A673 (cell line): ENCODE measurements at regions not wholly inside any gene's neighbourhood (a gene's known extent, or its start where the extent isn't known, plus 50 kb on each side); places are given as distances from the start of the nearest gene placed in this dataset.

ENCODE experiments used
- BruUV-seq: library from RNA; stranded (reverse); fragments of 400-500 nt; replicated peaks from 2 replicates; lab custom pipeline; 2021; lab: Mats Ljungman, UMichigan
- CTCF ChIA-PET: fragments of 300-600 bp; sonication (Branson Sonifier 250); formaldehyde crosslinking; loops from one replicate; lab custom pipeline; 2022; ENCODE audit warnings: antibody characterized with exemption; lab: Charles Lee
- POLR2A ChIA-PET: fragments of 300-600 bp; sonication (Branson Sonifier 250); formaldehyde crosslinking; loops from one replicate; lab custom pipeline; 2022; ENCODE audit warnings: antibody characterized with exemption; ENCODE audit not compliant: low non-redundant PET; lab: Charles Lee
- DNase-seq: peaks from one replicate; pipeline ENCODE4 v3.0.0-alpha.2; 2015; ENCODE audit warnings: low spot score
- H3K27ac ChIP-seq: fragments of 200-600 bp; sonication (generic); 2 replicates; pipeline ENCODE4 v1.5.1; 2016; ENCODE audit warnings: mixed run types, low read depth, mild to moderate bottlenecking, mixed read lengths, antibody characterized with exemption, low read length; ENCODE audit not compliant: poor library complexity, severe bottlenecking
- H3K27me3 ChIP-seq: fragments of 200-600 bp; sonication (generic); replicated peaks from 2 replicates; pipeline ENCODE4 v1.6.1; 2017; ENCODE audit warnings: mixed run types, low read depth, mild to moderate bottlenecking, mixed read lengths, antibody characterized with exemption, low read length; ENCODE audit not compliant: insufficient read depth, poor library complexity
- H3K36me3 ChIP-seq: fragments of 200-600 bp; sonication (generic); 2 replicates; pipeline ENCODE4 v1.6.1; 2016; ENCODE audit warnings: mixed run types, mild to moderate bottlenecking, mixed read lengths, antibody characterized with exemption, low read length; ENCODE audit not compliant: insufficient read depth, poor library complexity, severe bottlenecking
- H3K4me1 ChIP-seq: fragments of 200-600 bp; sonication (generic); 2 replicates; pipeline ENCODE4 v1.6.1; 2017; ENCODE audit warnings: mixed run types, mild to moderate bottlenecking, mixed read lengths, antibody characterized with exemption, low read length; ENCODE audit not compliant: insufficient read depth, poor library complexity, severe bottlenecking
- H3K4me3 ChIP-seq: fragments of 200-600 bp; sonication (generic); 2 replicates; pipeline ENCODE4 v1.5.1; 2016; ENCODE audit warnings: low read depth, mixed run types, mild to moderate bottlenecking, mixed read lengths, low read length; ENCODE audit not compliant: poor library complexity, severe bottlenecking
- H3K9me3 ChIP-seq: fragments of 200-600 bp; sonication (generic); 2 replicates; pipeline ENCODE4 v1.6.1; 2016; ENCODE audit warnings: mixed run types, low read depth, mild to moderate bottlenecking, mixed read lengths, antibody characterized with exemption, low read length; ENCODE audit not compliant: poor library complexity, severe bottlenecking
- CTCF ChIP-seq: fragments of 300-800, 200-600 bp; sonication (generic); conservative IDR thresholded peaks from 2 replicates; pipeline ENCODE4 v1.5.1; 2017; ENCODE audit warnings: low read depth, mild to moderate bottlenecking, antibody characterized with exemption, low read length, moderate library complexity, mixed read lengths
- EZH2 ChIP-seq: fragments of 200-600 bp; sonication (generic); IDR thresholded peaks from 2 replicates; pipeline ENCODE4 v1.6.1; 2017; ENCODE audit warnings: borderline replicate concordance, low read depth, mild to moderate bottlenecking, mixed read lengths, antibody characterized with exemption, low read length; ENCODE audit not compliant: poor library complexity, severe bottlenecking
- intact Hi-C: fragments of 100-400 bp; cut with micrococcal nuclease; formaldehyde crosslinking; loops from one replicate; pipeline ENCODE4 v1.10.0; 2022; ENCODE audit not compliant: unreplicated experiment

GRCh38 chr2:6082625-6083018 is 390.4 kb downstream of the SOX11 start:
- Histone ChIP-seq H3K9me3 (no peaks in the 10 kb centered on the region), H3K27ac (no peak overlapping the region), H3K4me3 (no peak overlapping the region), H3K27me3 (no peaks in the 10 kb centered on the region), H3K4me1 (peaks cover 22% of the 10 kb centered on the region), H3K36me3 (no peaks in the 10 kb centered on the region)
- ChIA-PET POLR2A (no interaction called here), CTCF (no interaction called here)
- TF ChIP-seq CTCF (no peak), EZH2 (no peak)
- peak; percentile 37 for DNase-seq
- BruUV-seq = no TSS peak
- intact Hi-C loops = no loop called here

- H3K4me3 ChIP-seq = no peak overlapping the region
- intact Hi-C loops = no loop called here
- H3K4me1 ChIP-seq = peaks cover 22% of the 10 kb centered on the region
- ChIA-PET POLR2A (no interaction called here), CTCF (no interaction called here)
- no peak for TF ChIP-seq CTCF
- TF ChIP-seq EZH2 = no peak
- H3K27ac ChIP-seq = no peak overlapping the region
- BruUV-seq = no TSS peak
- no peaks in the 10 kb centered on the region for H3K27me3 ChIP-seq
- no peaks in the 10 kb centered on the region for H3K36me3 ChIP-seq
- DNase-seq = peak; percentile 62
- no peaks in the 10 kb centered on the region for H3K9me3 ChIP-seq
These were observed 391.0 kb downstream of the SOX11 start for GRCh38 chr2:6083136-6083535.

GRCh38 chr2:6089474-6089873 is 397.3 kb downstream of the SOX11 start:
- no peak for TF ChIP-seq EZH2
- TF ChIP-seq CTCF = no peak
- POLR2A ChIA-PET = no interaction called here
- no peak overlapping the region for H3K27ac ChIP-seq
- DNase-seq = no peak
- BruUV-seq = no TSS peak
- no peaks in the 10 kb centered on the region for H3K4me1 ChIP-seq
- H3K9me3 ChIP-seq = no peaks in the 10 kb centered on the region
- H3K36me3 ChIP-seq = no peaks in the 10 kb centered on the region
- intact Hi-C loops = no loop called here
- CTCF ChIA-PET = no interaction called here
- H3K27me3 ChIP-seq = no peaks in the 10 kb centered on the region
- H3K4me3 ChIP-seq = no peak overlapping the region
